HepG2 (cell line): ENCODE measurements at regions not wholly inside any gene's neighbourhood (a gene's known extent, or its start where the extent isn't known, plus 50 kb on each side); places are given as distances from the start of the nearest gene placed in this dataset.

Experiments used
- ATAC-seq: fragments of 200-7000 bp; cut with Tn5 transposase; 3 replicates; pipeline ENCODE4 v1.9.1; 2020; ENCODE audit warnings: mild to moderate bottlenecking, moderate library complexity
- BruUV-seq: library from RNA; stranded (reverse); fragments of 400-500 nt; replicated peaks from 2 replicates; lab custom pipeline; 2021; lab: Mats Ljungman, UMichigan
- CTCF ChIA-PET: fragments of 300-600 bp; formaldehyde crosslinking; extraction: SDS; loops from one replicate; lab custom pipeline; 2021; ENCODE audit warnings: low total read pairs, inconsistent platforms, low intra/inter-chr PET ratio; lab: Yijun Ruan, JAX
- POLR2A ChIA-PET: fragments of 350-600 bp; sonication (Branson Sonifier 250); formaldehyde crosslinking; loops from one replicate; lab custom pipeline; 2020; ENCODE audit warnings: antibody characterized with exemption, inconsistent platforms; lab: Yijun Ruan, JAX
- DNase-seq: peaks from one replicate; pipeline ENCODE4 v3.0.0-alpha.2; 2015; ENCODE audit warnings: low spot score
- FAIRE-seq: peaks from 3 replicates; lab custom pipeline; 2011; peaks lifted over from hg19 to GRCh38; lab: Jason Lieb, UNC
- H2AFZ ChIP-seq: one replicate; pipeline ENCODE4 v1.6.1; 2011; ENCODE audit warnings: low read length, inconsistent platforms
- H3K27ac ChIP-seq: fragments of 300-600 bp; 3 replicates; pipeline ENCODE4 v1.8.0; 2011; ENCODE audit warnings: mixed run types, mild to moderate bottlenecking, mixed read lengths, low read length, inconsistent platforms; ENCODE audit not compliant: insufficient read depth; ENCODE audit errors: extremely low read length
- H3K27me3 ChIP-seq, 2 experiments: fragments of 200-600 bp in 1 of 2; 2 replicates in 1 of 2; 3 replicates in 1 of 2; pipeline versions ENCODE4 v1.6.0 to v1.8.0; 2011; ENCODE audit warnings: low read length in 2 of 2, mild to moderate bottlenecking in 2 of 2, moderate library complexity in 2 of 2, inconsistent platforms in 1 of 2; ENCODE audit not compliant: insufficient read depth in 2 of 2, control insufficient read depth in 1 of 2
- H3K36me3 ChIP-seq, 2 experiments: fragments of 200-600 bp in 1 of 2; replicated peaks in 1 of 2; 2 replicates in 1 of 2; 3 replicates in 1 of 2; pipeline versions ENCODE4 v1.5.1 to v1.8.0; 2011; ENCODE audit warnings: low read length in 2 of 2, inconsistent platforms in 1 of 2; ENCODE audit not compliant: insufficient read depth in 2 of 2, control insufficient read depth in 1 of 2
- H3K4me1 ChIP-seq: 2 replicates; pipeline ENCODE4 v1.5.1; 2012; ENCODE audit warnings: low read length, inconsistent platforms; ENCODE audit not compliant: insufficient read depth
- H3K4me2 ChIP-seq: 2 replicates; pipeline ENCODE4 v1.6.0; 2011; ENCODE audit warnings: low read depth, low read length, inconsistent platforms
- H3K4me3 ChIP-seq, 3 experiments: fragments of 200-600 bp in 1 of 3; sonication (generic), shearing (Covaris generic) in 1 of 3; replicated peaks in 1 of 3; 2 replicates each; pipeline ENCODE4 v1.5.1; 2011 to 2016; ENCODE audit warnings: low read length in 3 of 3, inconsistent platforms in 2 of 3, low read depth in 2 of 3, mild to moderate bottlenecking in 2 of 3, control low read depth in 1 of 3, mixed read lengths in 1 of 3; ENCODE audit not compliant: insufficient read depth in 1 of 3
- H3K79me2 ChIP-seq: one replicate; pipeline ENCODE4 v1.6.1; 2011; ENCODE audit warnings: low read length, inconsistent platforms; ENCODE audit not compliant: insufficient read depth
- H3K9ac ChIP-seq: 2 replicates; pipeline ENCODE4 v1.6.0; 2011; ENCODE audit warnings: mild to moderate bottlenecking, low read depth, low read length, inconsistent platforms; ENCODE audit not compliant: insufficient read depth
- H3K9me3 ChIP-seq: 2 replicates; pipeline ENCODE4 v1.5.1; 2012; ENCODE audit warnings: mild to moderate bottlenecking, low read length
- H4K20me1 ChIP-seq: 2 replicates; pipeline ENCODE4 v1.6.0; 2011; ENCODE audit warnings: inconsistent platforms, mild to moderate bottlenecking, low read length, moderate library complexity; ENCODE audit not compliant: insufficient read depth
- ADNP ChIP-seq: sonication (generic); formaldehyde crosslinking; IDR thresholded peaks from 2 replicates; pipeline ENCODE4 v1.4.0; 2020; ENCODE audit warnings: missing genetic modification reagents
- CBX1 ChIP-seq: IDR thresholded peaks from one replicate; pipeline ENCODE4 v1.6.1; 2016; ENCODE audit warnings: antibody characterized with exemption, low read depth
- HIVEP1 ChIP-seq: sonication (generic); formaldehyde crosslinking; IDR thresholded peaks from 2 replicates; pipeline ENCODE4 v1.4.0; 2020; ENCODE audit warnings: mild to moderate bottlenecking, missing genetic modification reagents
- PCBP2 ChIP-seq: fragments of 200-400 bp; formaldehyde crosslinking; optimal IDR thresholded peaks from 2 replicates; pipeline ENCODE3; 2018; ENCODE audit warnings: low read length, low read depth; ENCODE audit not compliant: poor library complexity, severe bottlenecking
- SSRP1 ChIP-seq: IDR thresholded peaks from 2 replicates; pipeline ENCODE4 v1.6.1; 2016; ENCODE audit warnings: control low read depth
- ZFP62 ChIP-seq: sonication (generic); formaldehyde crosslinking; IDR thresholded peaks from 2 replicates; pipeline ENCODE4 v1.4.0; 2020; ENCODE audit warnings: missing genetic modification reagents
- ZKSCAN5 ChIP-seq: sonication (generic); formaldehyde crosslinking; IDR thresholded peaks from 2 replicates; pipeline ENCODE4 v1.5.1; 2020; ENCODE audit warnings: mild to moderate bottlenecking, missing genetic modification reagents
- ZNF224 ChIP-seq: sonication (generic); formaldehyde crosslinking; IDR thresholded peaks from 2 replicates; pipeline ENCODE4 v1.5.0; 2020; ENCODE audit warnings: mild to moderate bottlenecking, missing genetic modification reagents
- ZSCAN12 ChIP-seq: sonication (generic); formaldehyde crosslinking; IDR thresholded peaks from 2 replicates; pipeline ENCODE4 v1.9.0; 2021; ENCODE audit warnings: mild to moderate bottlenecking, missing genetic modification reagents
- ZSCAN22 ChIP-seq: sonication (generic); formaldehyde crosslinking; IDR thresholded peaks from 2 replicates; pipeline ENCODE4 v1.4.0; 2020; ENCODE audit warnings: mild to moderate bottlenecking, missing genetic modification reagents
- ZSCAN25 ChIP-seq: sonication (generic); formaldehyde crosslinking; IDR thresholded peaks from 2 replicates; pipeline ENCODE4 v1.8.0; 2022; ENCODE audit warnings: mild to moderate bottlenecking, missing genetic modification reagents
- WGBS: methylation state at CpG from one replicate; pipeline ENCODE4 v1.1.6; 2017; ENCODE audit warnings: low lambda C conversion rate; 5-methylcytosine and 5-hydroxymethylcytosine counted together
- in situ Hi-C: cut with HindIII; loops from 2 replicates; pipeline ENCODE4 v1.10.0; 2017; ENCODE audit warnings: low pct_unique_long_range_greater_than_20kb; ENCODE audit not compliant: extremely low pct_ligation_motif_present
- intact Hi-C: fragments of 100-400 bp; cut with micrococcal nuclease; formaldehyde crosslinking; loops from one replicate; pipeline ENCODE4 v1.10.0; 2022; ENCODE audit not compliant: unreplicated experiment
- TF ChIP-seq, protein P1 (sequence below), 2 experiments: fragments of 450-650 bp in 1 of 2; sonication (generic) in 1 of 2; formaldehyde crosslinking; IDR thresholded peaks; 2 replicates each; pipeline versions ENCODE4 v1.5.0 to v1.8.0; 2020 to 2022; ENCODE audit warnings: mild to moderate bottlenecking in 1 of 2, missing genetic modification reagents in 1 of 2

DNA sequence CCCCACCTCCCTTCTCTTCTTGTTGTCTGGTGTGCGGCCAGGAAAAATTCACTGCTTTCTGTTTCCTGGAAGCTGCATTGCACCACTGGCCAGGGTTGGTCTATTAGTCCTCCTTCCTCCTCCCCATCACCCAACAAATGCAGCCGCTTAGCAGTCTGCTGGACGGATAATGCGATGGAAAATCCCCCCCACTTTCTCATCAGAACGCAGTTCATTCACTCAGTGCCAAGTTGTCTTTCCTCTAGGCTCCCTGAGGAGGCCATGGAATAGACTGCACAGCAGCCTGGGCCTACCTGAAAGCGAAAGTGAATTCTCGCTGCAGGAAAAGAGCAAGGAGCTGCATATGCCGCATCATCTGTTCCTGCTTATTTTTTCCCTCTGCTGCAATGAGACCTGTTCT, 513.6 kb downstream of the METTL15 start (continued):
- TF ChIP-seq, protein P1, sequence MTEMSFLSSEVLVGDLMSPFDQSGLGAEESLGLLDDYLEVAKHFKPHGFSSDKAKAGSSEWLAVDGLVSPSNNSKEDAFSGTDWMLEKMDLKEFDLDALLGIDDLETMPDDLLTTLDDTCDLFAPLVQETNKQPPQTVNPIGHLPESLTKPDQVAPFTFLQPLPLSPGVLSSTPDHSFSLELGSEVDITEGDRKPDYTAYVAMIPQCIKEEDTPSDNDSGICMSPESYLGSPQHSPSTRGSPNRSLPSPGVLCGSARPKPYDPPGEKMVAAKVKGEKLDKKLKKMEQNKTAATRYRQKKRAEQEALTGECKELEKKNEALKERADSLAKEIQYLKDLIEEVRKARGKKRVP (CRISPR knock-in tag; IDR thresholded peaks at IDR 0.05), result no peak
- no peak for TF ChIP-seq ZSCAN22 (CRISPR knock-in tag)
- TF ChIP-seq ZSCAN25 (CRISPR knock-in tag), result no peak
- TF ChIP-seq ZFP62 (CRISPR knock-in tag), result no peak
- TF ChIP-seq ZSCAN12, result no peak
- no peak for TF ChIP-seq HIVEP1

DNA sequence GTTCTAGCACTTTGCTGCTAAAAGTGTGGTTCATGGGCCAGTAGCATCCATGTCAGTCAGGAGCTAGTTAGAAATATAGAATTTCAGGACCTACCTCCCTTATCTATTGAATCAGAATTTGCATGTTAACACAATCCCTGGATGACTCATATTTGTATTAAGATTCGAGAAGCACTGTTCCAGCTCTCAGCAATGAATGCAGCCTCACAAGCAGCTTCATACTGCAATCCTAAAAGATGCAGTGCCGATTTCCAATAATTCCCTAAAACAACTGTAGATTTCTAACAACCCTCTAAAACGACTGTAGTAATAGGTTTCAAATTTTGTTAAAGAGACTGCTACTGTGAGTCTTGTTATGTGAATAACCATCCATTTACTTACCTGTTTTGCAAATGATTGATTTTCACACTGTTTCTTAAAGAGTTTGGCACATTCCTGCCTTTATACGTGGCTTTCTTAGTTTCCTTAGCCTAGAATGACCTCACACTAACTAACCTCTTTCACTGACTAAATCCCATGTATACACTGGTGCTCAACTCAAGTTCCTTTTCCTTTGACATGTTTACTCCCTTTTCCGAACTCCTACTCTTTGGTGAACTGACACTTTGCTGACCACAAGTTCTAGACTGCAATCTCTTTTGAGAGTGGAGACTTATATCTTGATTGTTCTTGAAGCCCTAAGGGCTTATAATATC, 511.8 kb downstream of the METTL15 start:
- no TSS peak for BruUV-seq
- TF ChIP-seq ZNF224 (no peak), CBX1 (no peak), PCBP2 (no peak), ZKSCAN5 (CRISPR knock-in tag) (no peak), SSRP1 (no peak), ADNP (no peak)
- H3K27ac ChIP-seq, result no peak overlapping the region
- in situ Hi-C loops, result no loop called here
- no peak overlapping the region for H3K9ac ChIP-seq
- intact Hi-C loops, result no loop called here
- DNase-seq (no peak), FAIRE-seq (no peak), ATAC-seq (no peak)
- no peaks in the 10 kb centered on the region for H3K9me3 ChIP-seq
- H3K4me1 ChIP-seq, result no peaks in the 10 kb centered on the region
- no peaks in the 10 kb centered on the region for H4K20me1 ChIP-seq
- no peaks in the 10 kb centered on the region for H3K36me3 ChIP-seq
- ChIA-PET CTCF (no interaction called here), POLR2A (no interaction called here)
- H3K4me2 ChIP-seq, result no peak overlapping the region
- under 1% methylated on average over 5 of the region's 5 CpGs for WGBS
- H3K4me3 ChIP-seq, result no peak overlapping the region
- H3K27me3 ChIP-seq, result peaks cover 0 to 4% of the 10 kb centered on the region in 2 experiments; a peak in 1 of 5 replicates
- no peaks in the 10 kb centered on the region for H3K79me2 ChIP-seq
- no peak overlapping the region for H2AFZ ChIP-seq
